NCI-H2227 (cell line): ENCODE measurements at regions not wholly inside any gene's neighbourhood (a gene's known extent, or its start where the extent isn't known, plus 50 kb on each side); places are given as distances from the start of the nearest gene placed in this dataset.
"Not testable (repeated sequence)": the region's sequence is repeated elsewhere in the genome, so short reads cannot be mapped to it uniquely, and the experiment has no call there.

Experiments used
- DNase-seq: peaks from one replicate; lab custom pipeline; 2025; ENCODE audit not compliant: unreplicated experiment; lab: John Stamatoyannopoulos, UW

DNA sequence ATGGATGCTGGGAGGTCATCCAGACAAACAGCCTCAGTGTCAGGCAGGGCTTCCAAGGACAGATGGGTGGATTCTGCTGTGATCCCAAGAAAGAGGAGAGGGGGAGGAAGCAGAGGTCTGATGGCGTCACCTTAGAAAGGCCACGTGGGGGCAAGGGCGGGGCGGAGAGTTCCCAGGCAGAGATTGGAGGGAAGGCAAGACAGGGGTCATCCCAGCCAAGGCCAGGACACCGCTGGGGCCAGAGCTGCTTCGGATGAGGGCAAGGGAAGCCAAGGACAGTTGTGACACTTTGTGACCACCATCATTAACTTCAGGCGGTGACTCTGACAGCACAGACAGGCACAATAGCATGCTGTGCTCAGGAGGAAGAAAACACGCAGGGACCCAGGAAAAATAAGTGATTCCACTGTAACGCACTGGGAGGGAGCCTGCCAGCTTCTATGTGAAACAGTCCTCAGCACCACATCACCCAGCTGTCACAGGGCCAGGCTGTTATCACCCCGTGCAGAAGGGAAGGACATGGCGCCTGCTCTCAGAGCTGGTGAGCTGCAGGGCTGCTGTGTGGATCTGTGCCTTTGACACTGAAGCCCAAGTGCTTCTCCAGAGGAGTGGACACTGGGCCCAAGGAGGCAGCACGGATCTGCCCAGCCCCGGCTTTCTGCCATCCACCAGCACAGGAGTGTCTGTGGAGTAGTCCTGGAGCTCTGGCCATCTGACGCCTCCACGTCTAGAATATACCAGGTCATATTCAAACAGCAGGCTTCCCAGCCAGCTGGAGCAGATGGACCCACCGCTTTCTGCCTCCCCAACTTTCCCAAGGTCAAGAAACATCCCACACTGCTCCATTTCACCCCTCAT lies 204.1 kb downstream of the NDUFA10 start:
- no peak for DNase-seq

DNA sequence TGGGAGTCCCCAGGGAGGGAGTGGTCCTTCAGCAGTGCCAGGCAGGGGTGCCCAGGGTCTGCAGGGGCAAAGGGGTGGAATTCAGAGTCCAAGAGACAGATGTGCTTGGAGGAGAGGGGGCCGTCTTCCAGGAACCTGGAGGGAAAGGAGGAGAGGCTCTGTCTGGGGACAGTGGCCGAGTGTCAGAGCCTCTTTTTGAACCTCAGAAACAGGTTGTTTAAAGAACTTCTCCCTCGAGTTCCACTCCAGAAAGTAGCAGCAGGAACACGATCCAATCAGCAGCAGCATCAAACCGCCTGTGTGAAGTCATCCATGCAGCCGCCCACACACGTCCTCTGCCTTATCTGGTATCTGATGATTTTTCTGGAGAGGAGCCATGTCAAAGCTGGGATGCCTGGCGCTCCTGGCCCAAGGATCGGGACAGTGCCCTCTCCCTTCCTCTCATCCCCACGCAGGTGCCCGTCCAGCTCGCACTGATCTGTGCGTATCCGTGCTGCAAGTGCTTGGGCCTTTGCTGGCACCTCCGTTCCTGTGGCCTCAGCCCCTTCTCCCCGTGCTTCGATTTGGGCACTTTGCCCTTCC lies 205.1 kb downstream of the NDUFA10 start:
- no peak for DNase-seq

DNA sequence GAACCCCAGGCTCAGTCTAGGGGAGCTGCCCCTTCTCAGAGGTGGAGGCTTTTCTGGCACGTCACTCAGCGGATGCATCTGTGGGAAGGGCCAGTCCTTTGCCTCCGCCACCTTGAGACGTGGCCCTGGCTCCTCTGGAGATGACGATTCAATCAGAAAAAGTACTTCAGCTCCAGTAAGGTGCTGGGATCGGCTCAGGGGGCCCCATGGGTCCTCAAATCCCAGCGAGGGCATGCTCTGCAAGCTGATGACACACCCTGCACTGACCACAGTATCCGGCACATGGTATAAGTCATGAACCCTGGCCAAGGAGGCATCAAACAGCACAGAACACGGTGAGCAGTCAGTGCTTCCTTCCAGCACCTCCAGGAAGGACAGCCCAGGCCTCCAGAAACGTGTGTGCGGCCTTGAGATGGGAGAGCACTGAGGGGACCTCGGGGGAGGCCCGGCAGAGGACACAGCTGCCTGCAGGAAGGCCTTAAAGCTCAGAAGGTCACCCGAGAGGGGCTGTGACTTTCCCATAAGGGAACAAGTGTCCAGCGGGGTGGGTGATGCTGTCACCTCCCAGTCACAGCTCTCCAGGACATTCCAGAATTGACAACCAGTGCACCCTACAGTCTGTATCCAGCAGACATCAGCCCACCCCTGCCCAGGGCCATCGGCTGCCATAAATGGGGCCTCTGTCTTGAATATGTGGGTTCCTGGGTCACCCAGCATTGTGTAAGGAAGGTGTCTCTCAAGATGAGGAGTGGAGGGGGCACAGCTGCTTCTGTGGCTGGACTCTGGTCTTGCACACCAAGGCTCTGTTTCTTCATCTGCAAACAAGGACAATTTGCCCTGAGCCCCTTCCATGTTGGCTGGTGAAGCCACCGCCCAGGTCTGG lies 205.8 kb downstream of the NDUFA10 start:
- no peak for DNase-seq

DNA sequence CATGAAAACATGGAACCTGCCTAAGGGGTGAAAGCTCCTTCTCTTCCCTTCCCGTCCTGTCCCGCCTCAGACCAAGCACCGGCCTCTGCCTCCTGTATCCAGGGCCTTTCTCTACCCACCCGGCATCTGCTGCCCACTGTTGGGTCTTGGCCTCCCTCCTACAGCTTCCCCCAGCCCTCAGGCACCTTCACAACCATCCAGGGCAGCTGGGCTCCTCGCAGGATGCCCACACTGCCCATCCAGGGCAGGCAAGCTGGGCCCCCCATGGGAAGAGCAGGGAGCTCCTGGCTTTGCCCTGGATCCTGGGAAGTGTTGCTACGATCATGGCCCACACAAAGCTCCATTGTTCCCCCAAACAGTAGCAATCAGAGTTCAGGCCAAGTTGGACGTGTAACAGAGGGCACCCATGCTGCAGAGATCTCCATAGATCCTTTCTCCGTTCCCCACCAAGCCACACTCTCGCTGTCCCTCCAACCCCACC lies 206.6 kb downstream of the NDUFA10 start:
- DNase-seq: no peak

DNA sequence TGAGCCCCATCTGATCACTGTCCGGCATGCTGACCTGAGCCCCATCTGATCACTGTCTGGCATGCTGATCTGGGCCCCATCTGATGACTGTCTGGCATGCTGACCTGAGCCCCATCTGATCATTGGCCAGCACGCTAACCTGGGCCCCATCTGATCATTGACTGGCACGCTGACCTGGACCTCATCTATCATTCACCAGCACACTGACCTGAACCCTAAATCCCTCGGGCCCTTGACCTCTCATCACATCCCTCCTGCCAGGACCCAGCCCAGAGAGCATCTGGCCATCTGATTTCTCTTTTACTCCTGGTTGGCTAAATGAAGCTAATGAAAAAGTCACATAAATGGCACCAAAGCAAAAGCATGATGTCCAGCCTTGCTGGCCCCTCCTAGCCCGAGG lies 207.1 kb downstream of the NDUFA10 start:
- no peak for DNase-seq

DNA sequence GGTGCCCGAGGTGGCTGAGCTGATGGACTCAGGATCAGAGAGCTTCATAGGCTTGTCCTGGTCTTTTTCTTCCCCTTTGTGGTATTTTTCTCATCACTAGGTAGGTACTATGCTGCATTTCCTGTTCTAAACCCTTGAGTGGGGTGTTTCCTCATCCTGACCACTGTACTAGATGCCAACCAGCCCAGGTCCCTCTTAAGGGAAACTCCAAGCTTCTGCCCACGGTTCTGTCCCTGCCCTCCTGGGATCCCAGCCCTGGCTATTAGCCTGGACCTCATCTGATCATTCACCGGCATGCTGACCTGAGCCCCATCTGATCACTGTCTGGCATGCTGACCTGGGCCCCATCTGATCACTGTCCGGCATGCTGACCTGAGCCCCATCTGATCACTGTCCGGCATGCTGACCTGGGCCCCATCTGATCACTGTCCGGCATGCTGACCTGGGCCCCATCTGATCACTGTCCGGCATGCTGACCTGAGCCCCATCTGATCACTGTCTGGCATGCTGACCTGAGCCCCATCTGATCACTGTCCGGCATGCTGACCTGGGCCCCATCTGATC lies 207.6 kb downstream of the NDUFA10 start:
- not testable (repeated sequence) for DNase-seq

DNA sequence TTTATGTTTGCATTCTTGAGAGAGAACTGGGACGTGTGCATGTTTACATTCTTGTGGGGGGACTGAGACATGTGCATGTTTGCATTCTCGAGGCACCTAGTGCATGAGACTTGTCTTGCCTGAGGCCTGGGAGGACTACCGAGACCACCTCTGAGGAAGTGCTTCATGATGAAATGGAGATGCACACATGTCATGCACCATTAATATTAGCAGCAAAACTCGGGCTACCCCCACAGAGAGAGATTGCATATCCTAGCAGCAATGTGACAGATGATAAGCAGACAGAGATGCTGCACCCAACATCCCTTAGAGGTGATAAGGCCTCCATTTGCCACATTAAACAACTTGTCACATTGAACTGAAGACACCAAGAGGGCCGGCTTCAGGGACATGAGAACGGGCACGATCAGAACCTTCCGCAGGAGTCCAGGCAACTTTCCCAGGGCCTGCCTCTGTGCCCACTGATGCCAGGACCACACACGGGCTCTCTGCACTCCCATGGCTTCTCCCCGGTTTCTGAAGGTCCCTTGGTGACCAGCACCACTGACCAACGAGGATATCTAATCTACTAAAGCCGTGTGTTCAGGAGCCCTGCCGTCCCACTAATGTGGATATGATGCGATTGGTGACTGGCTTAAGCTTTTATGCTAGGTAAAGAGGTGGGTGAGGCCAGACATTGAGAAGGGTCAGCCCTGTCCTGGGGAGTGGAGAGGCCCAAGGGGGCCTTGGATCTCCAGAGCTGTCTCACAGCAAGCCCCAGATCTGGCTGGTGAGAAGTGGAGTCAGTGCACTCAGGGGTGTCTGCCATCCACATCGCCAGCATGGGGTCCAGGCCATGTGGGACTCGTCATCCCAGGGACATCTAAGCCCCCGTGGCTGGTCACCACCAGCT lies 208.3 kb downstream of the NDUFA10 start:
- DNase-seq: no peak

DNA sequence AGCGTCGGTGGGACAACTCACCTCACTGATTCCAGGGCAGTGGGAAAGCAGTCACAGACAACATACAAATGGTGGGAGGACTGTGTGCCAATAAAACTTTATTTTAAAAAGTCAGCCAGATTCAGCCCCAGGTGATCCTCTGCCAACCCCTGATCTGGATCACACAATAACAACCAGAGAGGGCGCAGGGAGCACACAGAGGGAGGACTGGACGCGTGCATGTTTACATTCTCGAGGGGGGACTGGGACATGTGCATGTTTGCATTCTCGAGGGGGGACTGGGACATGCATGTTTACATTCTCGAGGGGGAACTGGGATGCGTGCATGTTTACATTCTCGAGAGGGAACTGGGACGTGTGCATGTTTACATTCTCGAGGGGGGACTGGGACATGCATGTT lies 209.5 kb downstream of the NDUFA10 start:
- DNase-seq: no peak

DNA sequence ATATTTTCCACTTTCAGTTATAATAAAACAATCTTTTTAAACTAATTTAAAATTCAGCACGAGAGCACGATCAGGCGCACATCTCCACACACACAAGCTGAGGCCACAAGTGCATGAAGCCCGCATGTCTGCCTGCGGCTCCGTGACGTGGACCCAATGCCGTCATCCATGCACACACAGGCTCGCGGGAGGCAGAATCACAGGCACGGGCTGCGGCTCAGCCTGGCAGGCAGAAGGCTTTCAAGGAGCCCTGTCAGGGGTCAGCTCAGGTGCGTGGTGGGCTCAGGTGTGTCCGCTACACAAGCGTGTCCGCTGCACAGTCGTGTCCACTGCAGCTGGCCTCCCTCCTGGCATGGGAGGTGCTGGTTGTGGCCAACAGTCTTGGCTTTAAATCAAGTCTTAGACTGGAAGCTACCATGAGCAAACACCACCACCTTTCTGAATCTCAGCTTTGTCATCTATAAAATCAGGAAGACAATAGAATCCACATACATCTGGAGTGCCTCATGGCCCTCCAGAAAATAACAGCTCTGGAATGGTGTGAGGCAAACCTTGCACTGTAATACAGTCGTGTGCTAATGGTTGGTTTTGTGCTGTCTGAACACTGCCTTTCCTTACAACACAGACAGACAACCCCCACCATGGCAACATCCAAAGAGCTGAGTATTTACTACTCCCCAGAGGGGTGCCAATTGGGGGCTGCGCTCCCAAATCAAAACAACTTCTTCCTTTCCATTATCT lies 210.1 kb downstream of the NDUFA10 start:
- no peak for DNase-seq

DNA sequence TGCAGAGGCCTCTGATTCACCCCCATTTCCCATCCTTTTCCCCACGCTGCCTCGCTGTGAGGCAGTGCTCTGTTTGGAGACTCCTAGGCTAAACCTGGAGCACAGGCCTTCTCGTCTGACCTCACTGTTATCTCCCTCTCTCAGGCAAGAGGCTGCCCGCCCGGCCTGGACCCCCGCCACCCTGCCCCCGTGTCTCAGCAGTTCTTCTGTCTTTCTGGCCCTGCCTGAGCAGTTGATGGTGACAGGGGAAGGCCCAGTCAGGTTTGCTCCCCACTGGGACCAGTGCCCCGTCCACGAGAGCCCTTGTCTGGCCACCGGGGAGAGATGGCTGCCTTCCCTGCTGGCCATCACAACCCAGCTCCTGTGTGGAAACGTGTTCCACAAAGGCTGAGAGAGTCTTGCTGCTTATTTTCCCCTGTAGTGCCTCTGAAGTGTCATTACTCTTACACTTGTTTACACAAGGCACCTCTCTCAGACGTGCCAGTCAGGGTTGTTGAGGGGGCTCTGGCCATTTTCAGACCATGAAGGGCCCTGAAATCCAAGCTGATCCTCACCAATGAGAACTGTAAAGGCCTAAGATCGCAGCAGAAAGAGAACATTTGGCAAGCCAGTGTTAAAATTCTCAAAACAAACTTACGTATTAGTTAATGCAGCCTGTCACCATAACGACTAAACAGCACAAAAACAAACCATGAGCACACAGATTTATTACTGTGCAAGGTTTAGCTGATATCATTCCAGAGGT lies 210.9 kb downstream of the NDUFA10 start:
- no peak for DNase-seq

DNA sequence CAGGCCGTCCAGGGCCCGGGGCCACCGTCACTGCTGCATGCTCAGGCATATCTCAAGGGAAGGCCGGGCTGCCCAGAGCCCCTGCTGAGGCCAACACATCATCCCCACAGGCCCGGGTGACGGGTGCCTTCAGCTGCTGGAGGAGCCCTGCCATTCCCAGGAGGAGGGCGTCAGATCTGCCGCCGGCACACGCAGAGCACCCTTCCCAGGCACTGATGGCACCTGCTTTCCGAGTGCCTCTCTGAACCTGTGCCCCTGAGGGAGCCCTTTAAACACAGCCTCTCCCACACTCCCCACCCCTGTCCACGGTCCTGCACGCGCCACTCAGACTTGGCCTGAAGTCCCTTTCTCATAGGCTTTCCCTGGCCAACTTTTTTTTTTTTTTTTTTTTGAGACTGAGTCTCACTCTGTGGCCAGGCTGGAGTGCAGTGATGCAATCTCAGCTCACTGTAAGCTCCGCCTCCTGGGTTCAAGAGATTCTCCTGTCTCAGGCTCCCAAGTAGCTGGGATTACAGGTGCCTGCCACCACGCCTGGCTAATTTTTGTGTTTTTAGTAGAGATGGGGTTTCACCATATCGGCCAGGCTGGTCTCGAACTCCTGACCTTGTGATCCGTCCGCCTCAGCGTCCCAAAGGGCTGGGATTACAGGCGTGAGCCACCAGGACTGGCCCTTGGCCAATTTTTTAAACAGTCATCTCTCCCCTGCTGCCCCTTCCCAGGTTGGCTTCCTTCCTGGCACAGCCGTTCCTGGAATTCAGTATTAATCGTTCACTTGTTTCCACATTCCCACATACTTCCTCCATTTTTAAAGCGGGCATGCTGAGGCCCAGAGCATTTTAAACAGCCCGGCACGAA lies 211.7 kb downstream of the NDUFA10 start:
- DNase-seq: no peak

DNA sequence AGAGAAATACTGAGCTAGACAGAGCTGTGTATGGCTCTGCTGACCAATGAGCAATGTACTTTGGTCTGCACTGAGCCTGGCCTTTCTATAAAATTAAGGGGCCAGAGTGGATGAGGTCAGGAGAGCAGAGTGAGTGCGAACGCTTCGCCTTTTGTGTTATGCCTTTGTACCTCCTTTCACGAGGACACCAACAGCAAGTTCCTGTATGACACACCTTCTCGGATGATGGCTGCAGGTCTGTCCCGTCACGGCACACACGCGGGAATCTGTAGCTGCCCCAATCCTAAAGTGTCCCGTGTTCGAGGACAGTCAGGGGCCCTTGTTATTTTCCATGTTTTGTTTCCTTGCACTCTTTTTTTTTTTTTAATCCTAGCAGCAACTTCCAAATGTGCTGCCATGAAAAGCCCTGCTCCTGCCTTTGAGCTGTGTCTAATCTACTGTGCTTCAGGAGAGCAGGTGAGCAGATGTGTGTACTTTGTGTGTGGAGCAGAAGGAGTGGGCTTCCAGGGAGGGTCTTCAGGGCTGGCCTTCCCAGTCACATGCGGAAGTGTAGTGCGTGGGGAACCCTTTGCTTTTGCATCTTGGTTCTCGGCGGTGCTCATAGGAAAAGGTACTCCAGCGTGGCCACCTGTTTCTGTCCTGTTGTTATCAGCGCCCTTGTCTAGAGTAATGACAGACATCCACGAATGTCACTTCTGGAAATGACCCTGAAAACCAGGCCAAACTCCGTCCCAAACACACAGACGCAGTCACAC lies 213.2 kb downstream of the NDUFA10 start:
- DNase-seq: no peak

DNA sequence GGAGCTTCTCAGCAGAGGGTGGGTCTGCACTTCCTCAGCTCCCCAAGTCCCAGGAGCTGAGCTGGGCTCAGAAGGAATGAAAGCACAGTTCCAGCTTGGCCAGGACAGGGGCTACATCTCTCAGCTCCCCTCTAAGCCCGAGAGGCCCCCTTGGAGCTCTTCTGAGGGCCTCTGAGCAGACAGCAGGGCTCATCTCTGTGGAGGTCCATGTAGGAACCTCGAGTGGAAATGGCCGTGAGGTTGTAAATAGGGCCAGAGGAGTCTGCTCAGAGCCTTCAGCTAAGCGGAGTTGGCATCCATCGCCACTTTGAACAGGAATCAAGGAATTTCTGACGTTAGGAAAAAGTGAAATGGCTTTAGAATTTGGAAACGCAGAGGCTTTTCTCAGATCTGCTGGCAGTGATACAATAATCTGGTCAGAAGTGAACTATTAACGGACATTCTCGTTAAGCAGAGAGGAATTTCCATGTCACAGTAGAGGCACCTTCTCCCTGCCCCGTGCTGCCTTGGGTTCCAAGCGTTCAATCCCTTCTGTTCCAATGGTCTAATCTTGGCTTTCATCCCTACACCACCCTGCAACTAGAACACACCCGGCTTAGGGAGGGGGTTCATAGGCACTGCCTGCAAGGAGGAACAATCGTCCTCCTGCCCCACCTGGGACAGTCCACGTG lies 213.9 kb downstream of the NDUFA10 start:
- no peak for DNase-seq

DNA sequence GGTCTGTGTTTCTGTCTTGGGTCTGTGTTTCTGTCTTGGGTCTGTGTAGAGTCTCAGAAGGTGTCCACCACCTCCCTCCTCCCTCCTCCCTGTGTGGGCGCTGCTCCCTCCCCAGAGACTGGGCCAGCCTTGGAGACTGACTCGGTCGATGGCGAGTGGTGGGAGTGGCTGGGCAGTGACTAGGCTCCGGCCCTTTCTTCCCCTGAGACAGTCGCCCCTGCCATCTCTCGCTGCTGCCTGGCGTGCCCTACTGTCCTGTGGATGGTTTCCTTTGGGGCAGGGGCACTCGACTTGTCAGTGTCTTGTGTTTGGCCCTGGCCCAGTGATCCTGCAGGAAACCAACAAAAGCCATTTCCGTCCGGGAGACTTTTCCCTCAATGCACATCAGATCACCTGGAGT lies 215.8 kb downstream of the NDUFA10 start:
- DNase-seq: no peak

DNA sequence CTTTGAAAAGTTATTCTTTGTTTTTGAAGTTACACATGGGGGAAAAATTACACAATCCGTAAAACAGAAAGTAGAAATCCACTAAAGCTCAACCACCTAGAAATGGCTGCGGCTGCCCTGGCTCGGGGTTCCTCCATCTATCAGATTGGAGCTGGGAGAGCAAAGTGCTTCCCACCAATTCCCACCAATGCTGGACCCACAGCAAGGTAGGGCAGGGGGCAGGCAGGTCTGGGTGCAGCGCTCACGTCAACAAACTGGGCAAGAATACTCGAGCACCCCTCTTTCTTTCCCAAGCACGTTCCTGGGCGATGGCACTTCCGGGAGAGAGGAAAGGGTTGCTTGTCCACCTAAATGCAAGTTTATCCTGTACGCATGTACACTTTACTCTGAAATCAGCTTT lies 217.6 kb downstream of the NDUFA10 start:
- DNase-seq: no peak

DNA sequence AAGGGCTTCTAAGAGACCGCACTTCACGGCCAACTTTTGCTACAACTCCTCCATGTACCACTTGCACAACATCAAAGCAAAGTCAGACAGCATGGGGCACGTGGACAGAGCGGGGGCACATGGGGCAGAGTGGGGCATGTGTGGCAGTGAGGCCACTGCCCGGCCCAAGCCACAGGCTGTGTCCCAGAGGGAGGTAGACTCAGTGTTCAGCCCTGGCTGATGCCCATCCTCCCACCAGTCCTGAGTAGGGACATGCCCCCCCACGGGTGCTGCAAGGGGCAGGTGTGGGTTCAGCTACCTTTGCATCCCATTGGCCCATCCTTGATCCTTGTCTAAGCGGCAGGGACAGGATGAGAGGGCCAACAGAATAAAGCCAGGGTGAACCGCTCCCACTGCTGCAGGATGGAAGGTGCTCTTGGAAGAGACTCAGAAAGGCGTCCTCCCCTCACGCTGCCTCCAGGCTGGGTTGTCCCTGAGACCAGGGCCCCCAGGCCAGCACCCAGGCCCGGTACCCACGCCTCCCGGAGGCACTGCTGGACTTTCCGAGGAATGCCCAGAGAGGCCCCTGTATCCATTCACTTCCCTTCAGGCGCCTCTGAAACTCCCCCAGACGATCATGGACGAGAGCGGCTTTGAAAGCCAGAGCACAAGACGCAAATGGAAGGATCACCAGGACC lies 218.2 kb downstream of the NDUFA10 start:
- DNase-seq: no peak
